ENCODE measurements at regions not wholly inside any gene's neighbourhood (a gene's known extent, or its start where the extent isn't known, plus 50 kb on each side); places are given as distances from the start of the nearest gene placed in this dataset.

DNA sequence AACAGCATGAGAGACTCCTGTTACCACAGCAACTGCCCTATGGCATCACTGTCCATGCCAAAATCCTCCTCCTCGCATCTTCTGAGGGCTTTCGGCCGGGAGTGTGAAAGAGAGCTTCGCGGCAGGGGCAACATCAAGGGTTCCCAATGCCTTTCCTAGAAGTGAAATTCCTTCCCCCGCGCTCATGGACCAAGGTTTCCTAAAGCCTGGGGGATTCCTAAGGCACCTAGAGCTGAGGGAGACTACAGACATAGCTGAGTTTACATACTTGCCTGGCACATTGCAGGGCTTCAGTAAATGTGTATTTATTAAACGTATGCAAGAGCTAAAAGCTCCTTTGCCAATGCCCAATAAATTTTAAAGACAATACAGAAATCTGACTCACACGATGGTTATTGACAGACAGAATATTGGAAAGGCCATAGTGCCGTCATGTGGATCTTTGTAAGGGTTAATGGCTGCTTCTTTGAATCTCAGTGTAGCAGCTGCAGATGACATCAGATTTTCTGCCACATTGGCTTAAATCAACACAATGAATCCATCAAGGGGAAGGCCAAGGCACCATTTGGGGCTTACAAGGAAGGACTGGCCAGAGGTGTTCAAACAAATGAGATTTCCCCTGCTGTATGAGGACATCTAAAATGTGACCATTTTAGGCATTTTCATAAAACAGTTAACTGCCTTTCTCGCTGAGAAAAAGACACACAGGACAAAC lies 281.2 kb upstream of the JARID2 start:
- Mint-ChIP-seq H3K36me3 (ENCODE audit: low read depth, unreplicated experiment) (no peaks in the 10 kb centered on the region), H3K4me3 (ENCODE audit: unreplicated experiment) (no peak overlapping the region), H3K27me3 (ENCODE audit: low read depth, unreplicated experiment) (no peaks in the 10 kb centered on the region), H3K9me3 (ENCODE audit: unreplicated experiment) (peaks cover 5% of the 10 kb centered on the region), H3K27ac (ENCODE audit: unreplicated experiment) (no peak overlapping the region), H3K4me1 (ENCODE audit: low read depth, unreplicated experiment) (peaks cover 3% of the 10 kb centered on the region)
- Histone ChIP-seq H3K4me1 (ENCODE audit: insufficient read depth, low read length) (no peaks in the 10 kb centered on the region), H3K27ac (ENCODE audit: low read depth, low read length) (no peak overlapping the region), H2AFZ (ENCODE audit: low read depth, low read length) (no peak overlapping the region), H3K4me3 (ENCODE audit: insufficient read depth, low read depth, low read length) (no peak overlapping the region), H3K9ac (ENCODE audit: low read length) (no peak overlapping the region), H3K4me2 (ENCODE audit: low read length) (no peak overlapping the region), H3K27me3 (ENCODE audit: insufficient read depth, low read length) (no peaks in the 10 kb centered on the region), H4K20me1 (ENCODE audit: insufficient read depth, low read length) (no peaks in the 10 kb centered on the region), H3K36me3 (ENCODE audit: insufficient read depth, low read length) (no peaks in the 10 kb centered on the region), H3K79me2 (ENCODE audit: insufficient read depth, low read length) (no peaks in the 10 kb centered on the region), H3K9me3 (ENCODE audit: insufficient read depth, low read depth, low read length) (no peaks in the 10 kb centered on the region)
- TF ChIP-seq, protein P1, sequence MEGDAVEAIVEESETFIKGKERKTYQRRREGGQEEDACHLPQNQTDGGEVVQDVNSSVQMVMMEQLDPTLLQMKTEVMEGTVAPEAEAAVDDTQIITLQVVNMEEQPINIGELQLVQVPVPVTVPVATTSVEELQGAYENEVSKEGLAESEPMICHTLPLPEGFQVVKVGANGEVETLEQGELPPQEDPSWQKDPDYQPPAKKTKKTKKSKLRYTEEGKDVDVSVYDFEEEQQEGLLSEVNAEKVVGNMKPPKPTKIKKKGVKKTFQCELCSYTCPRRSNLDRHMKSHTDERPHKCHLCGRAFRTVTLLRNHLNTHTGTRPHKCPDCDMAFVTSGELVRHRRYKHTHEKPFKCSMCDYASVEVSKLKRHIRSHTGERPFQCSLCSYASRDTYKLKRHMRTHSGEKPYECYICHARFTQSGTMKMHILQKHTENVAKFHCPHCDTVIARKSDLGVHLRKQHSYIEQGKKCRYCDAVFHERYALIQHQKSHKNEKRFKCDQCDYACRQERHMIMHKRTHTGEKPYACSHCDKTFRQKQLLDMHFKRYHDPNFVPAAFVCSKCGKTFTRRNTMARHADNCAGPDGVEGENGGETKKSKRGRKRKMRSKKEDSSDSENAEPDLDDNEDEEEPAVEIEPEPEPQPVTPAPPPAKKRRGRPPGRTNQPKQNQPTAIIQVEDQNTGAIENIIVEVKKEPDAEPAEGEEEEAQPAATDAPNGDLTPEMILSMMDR (IDR thresholded peaks at IDR 0.05; ENCODE audit: insufficient read depth, low read depth, low read length), result no peak
- no peak for TF ChIP-seq EZH2 (IDR thresholded peaks at IDR 0.05; ENCODE audit: insufficient read depth, low read length)
- no peak for FAIRE-seq
- no peak for DNase-seq (ENCODE audit: low read depth)

DNA sequence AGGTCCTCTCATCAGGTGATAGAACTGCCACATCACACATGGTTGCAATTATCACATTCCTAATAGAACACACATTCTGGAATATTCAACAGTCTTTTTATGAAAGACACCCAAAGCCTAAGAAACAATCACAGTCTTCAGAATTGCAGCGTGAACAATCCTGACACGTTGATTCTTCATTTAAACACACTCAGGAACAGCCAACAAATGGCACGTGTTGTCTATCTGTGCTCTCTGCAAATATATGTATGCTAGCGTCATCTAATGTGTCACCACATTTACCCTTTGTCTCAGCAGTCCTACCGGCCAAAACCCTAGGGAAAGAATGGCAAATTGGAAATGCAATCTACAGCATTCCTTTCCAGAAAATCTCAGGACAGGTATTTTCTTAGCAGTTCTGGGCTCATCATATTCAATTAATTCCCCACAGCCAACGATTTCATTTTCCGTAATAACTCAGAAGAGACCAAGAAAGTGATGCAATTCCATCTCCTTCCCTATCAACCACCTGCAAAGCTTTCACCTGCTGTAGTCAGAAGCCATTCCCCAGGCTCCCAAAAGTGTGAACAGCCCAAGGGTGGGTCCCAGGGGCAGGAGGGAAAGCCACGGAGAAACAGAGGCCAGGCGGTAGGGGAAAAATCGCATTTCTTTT lies 280.3 kb upstream of the JARID2 start:
- no peaks in the 10 kb centered on the region for H3K79me2 ChIP-seq (ENCODE audit: insufficient read depth, low read length)
- TF ChIP-seq, protein P1 (IDR thresholded peaks at IDR 0.05; ENCODE audit: insufficient read depth, low read depth, low read length), result no peak
- TF ChIP-seq EZH2 (IDR thresholded peaks at IDR 0.05; ENCODE audit: insufficient read depth, low read length), result no peak
- H4K20me1 ChIP-seq (ENCODE audit: insufficient read depth, low read length), result no peaks in the 10 kb centered on the region
- H3K27me3 ChIP-seq (ENCODE audit: insufficient read depth, low read length), result no peaks in the 10 kb centered on the region
- FAIRE-seq (no peak), DNase-seq (ENCODE audit: low read depth) (no peak)
- H3K9ac ChIP-seq (ENCODE audit: low read length), result no peak overlapping the region
- Mint-ChIP-seq H3K4me3 (ENCODE audit: unreplicated experiment) (no peak overlapping the region), H3K36me3 (ENCODE audit: low read depth, unreplicated experiment) (no peaks in the 10 kb centered on the region), H3K4me1 (ENCODE audit: low read depth, unreplicated experiment) (peaks cover 3% of the 10 kb centered on the region), H3K27me3 (ENCODE audit: low read depth, unreplicated experiment) (no peaks in the 10 kb centered on the region), H3K27ac (ENCODE audit: unreplicated experiment) (no peak overlapping the region), H3K9me3 (ENCODE audit: unreplicated experiment) (peaks cover 10% of the 10 kb centered on the region)
- no peak overlapping the region for H3K4me2 ChIP-seq (ENCODE audit: low read length)
- no peaks in the 10 kb centered on the region for H3K9me3 ChIP-seq (ENCODE audit: insufficient read depth, low read depth, low read length)
- H3K4me1 ChIP-seq (ENCODE audit: insufficient read depth, low read length), result no peaks in the 10 kb centered on the region
- H3K36me3 ChIP-seq (ENCODE audit: insufficient read depth, low read length), result no peaks in the 10 kb centered on the region
- H2AFZ ChIP-seq (ENCODE audit: low read depth, low read length), result no peak overlapping the region
- H3K4me3 ChIP-seq (ENCODE audit: insufficient read depth, low read depth, low read length), result no peak overlapping the region
- no peak overlapping the region for H3K27ac ChIP-seq (ENCODE audit: low read depth, low read length)
